NCI-H460 (cell line): ENCODE measurements at regions not wholly inside any gene's neighbourhood (a gene's known extent, or its start where the extent isn't known, plus 50 kb on each side); places are given as distances from the start of the nearest gene placed in this dataset.
A peak's percentile ranks its signal among the peaks of the same experiment; 100 is the strongest.
"Not testable (repeated sequence)": the region's sequence is repeated elsewhere in the genome, so short reads cannot be mapped to it uniquely, and the experiment has no call there.

ENCODE experiments used
- DNase-seq: peaks from one replicate; pipeline ENCODE4 v3.0.0-alpha.2; 2016; ENCODE audit warnings: low read depth; ENCODE audit errors: extremely low read depth

DNA sequence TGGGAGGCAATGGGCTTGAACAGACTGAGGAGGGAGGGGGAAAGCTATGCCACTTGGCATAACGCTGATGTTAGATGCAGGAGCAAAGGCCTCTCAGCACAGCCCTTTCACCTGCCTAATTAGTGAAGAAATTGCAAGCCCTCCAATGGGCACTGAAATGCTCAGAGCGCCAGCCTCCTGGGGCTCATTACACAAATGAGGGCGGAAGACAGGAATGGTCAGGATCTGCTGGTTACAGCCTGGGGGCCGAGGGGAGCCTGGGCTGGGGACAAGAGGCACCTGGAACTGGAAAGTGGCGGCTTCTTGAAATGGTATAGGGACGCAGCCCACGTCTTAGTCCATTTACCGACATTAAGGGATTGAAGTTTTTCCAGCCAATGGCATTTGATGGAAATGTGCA lies 50.2 kb upstream of the PLET1 start:
- DNase-seq = no peak

DNA sequence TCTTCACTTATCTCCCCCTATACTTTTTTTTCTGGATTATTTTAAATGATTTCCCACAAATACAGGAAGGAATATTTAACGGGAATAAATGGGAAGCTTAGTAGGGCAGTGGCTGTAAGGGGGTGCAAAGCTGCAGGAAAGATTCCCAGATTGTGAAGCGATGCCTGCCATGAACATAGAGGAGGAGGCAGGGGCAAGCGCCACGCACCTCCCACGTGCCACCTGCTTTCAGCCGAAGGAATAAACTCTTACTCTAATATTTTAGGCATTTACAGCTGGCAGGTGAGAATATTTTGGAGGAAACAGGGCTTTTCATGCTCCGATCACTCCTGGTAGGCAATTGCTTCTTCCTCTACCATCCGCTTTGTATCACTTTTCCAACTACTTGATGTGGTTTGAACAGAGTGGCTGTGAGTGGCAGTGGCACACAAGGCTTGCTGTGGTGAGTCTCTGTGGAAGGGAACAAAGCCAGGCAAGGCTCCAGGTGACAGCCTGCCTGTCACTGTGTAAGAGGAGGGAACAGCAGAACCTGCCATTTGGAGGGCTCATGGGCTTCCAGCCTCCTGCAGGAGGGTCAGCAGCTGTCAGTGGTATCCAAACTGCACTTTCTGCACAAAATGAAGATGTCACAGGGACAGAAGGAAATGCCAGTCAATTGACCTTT lies 54.5 kb upstream of the PLET1 start:
- DNase-seq = no peak

DNA sequence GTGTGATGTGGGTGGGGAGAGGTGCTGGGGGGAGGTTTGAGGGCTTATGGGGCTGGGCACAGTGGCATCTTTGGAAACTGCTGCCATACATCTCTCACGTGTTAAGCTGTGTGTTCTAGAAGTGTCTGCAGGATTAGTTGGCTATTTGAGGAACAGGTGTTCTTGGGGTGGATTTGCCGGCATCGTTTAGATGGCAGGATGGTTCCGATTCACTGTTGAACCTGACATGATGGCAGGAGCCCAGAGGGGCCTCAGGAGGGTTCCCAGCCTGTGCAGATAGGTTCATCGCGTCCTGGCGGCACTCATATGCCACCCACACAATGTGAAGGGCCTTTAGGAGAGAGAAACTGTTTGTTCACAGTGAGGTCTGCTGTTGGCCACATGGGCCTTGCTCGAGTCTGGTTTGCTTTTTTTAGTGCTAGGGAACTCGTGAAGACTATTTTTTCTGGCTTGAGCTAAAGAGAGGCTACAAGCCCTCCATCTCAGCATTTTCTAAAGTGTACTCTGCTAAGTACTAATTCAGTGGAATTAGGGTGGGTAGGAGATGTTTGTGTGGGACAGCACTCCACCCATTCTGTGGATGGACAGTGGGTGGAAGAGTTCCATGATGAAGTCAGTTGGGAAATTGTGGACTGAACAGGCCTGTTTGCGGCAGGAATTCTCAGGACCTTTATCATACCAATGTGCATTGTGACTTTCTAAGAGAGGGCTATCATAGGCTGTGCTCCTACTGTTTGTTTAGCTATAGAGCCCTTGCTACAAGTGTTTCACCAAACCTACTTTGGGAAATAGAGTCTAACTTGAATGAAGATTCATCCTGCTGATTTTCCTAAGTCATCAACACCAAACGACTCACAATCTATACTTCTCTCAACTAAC lies 55.4 kb upstream of the PLET1 start:
- DNase-seq = no peak

DNA sequence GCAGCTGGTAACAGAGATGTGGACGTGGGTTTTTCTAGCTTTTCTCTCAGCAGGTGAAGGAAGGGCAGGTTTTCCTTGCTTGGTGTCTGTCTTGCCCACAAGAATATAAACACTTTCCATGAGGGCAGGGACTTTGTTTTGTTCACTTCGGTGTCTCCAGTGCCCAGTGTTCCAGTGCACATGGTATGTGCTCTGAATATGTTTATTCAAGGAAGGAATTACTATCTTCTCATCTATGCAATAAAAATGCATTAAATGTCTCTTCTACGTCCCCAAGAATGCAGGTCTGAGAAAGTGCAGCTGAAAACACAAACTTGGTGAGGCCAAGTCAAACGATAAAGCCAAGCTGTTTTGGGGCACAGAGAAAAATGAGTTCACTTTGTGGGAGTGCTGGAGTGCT lies 56.3 kb upstream of the PLET1 start:
- no peak for DNase-seq

DNA sequence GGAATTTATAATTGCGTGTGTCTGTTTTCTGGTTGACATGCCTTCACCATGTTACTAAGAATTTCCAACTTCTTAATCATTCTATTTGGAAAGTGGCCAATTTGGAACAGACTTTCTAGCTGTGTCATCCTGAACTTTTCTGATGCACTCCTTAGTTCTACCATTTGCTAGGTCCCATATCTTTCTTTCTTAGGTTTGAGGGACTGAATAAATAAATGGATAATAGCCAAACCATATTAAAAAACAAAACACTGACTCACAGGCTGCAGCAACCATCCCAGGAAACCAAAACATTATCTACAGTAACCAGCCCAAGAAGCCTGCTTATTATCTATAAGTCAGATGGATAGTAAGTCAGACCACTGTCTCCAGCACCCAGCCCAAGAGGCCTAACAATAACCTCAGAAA lies 57.5 kb upstream of the PLET1 start:
- DNase-seq = peak; percentile 75

DNA sequence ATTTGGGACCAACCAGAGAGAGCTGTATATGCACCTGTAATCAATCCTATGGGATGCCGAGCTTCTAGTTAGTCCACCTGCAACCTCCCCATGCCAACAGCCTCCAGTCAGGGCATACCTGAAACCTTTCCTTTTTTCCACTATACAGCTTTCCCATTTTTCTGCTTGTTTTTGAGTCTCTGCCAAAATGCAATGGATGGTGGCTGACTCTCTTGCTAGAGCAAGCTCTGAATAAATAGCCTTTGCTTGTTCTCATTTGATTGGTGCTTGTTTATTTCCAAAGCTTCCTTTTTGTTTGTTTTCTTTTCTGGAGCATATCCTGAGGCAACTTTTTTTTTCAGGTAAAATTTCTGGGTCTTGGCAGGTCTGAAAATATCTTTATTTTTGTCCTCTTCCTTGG lies 58.0 kb upstream of the PLET1 start:
- no peak for DNase-seq

DNA sequence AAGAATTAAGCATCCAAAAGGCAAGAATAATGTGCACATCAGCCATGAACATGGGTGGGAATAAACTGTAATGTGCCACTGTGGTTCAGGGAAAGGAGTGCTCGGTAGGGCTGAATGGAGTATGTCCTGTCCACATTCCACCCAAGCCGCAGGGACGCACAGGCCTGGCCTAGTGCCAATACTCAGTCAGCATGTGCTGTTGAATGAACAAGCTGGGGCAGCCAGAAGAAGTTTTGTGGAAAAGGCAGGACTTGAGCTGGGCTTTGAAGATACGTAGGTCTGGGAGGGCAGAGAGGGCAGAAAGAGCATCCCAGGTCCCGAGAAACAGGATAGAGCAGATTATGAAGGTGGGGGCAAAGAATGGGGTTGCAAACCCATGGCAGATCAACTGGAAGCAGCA lies 60.0 kb upstream of the PLET1 start:
- DNase-seq = peak; percentile 21

DNA sequence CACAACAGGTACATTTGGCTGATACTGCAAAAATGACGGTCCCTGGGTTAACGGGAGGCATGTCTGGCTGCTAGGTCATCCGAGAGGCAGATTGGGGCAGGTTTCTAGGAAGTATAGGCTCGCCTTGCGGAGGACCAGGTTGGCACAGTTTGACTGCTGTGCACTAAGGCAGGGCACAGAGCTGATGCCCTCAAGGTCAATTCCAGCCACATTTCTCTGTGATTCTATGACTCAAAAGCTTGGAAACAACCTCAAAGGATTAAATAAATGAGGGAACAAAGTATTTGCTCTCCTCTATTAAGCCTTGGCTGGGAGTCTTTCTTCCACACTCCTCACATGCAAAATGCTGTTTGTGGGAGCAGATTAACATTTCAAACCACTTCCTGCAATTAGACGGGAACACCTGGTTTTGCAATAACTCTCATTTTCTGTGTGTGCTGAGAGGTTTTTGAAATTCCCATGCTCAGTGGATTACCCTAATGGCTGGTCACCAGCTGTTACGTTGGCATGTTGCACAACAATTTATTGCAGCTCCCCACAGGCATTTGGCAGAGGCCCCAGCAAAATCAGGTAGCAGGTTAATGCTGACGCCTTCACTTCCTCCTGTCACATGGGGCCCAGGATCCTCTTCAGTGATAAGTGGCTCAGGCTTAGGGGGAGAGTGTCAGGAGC lies 61.0 kb upstream of the PLET1 start:
- peak; percentile 41 for DNase-seq

DNA sequence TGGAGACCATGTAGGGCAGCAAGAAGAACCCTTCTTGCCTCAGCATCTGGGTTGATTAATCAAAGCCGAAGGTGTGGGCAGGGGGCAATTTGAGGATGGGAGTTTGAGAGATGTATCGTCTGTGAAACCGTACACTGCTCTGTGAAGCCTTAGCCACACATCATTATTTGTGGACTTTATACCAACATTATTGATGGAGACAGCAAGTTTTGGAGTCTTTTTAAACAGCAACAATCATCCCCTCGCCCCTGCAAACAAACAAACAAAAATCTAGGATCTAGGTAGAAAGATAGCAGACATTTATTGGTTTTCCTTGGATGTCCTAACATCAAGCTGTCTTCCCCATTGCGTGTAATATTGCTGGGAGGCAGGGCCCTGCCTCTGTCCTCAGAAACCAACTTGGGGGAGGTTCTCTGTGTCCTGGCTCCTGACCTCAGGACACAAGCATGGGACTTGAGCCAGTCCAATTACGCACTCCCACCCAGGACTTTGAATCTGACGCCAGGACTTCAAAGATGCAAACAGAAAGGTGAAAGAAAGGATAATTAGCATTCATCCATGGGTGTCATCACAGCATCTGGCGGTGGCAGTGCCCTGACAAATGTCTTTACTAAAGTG lies 61.6 kb upstream of the PLET1 start:
- DNase-seq = no peak

DNA sequence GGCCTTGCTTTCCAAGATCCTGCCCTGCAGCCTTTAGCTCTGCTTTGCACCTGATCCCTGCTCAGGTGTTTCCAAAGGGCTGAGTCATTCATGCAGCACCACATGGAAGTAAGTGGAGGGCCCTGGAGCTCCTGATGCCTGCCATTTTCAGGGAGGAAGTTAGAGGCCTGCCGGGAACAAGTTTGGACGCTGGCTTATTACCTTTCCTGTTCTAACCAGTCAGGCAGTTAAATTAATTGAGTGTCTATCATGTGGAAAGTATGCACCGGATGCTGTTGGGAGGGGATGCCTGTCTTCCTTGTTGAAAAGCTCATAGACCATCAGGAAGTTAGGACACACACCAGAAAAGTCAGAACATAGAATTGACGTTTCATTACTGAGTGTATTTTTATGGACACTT lies 73.7 kb upstream of the PLET1 start:
- no peak for DNase-seq

DNA sequence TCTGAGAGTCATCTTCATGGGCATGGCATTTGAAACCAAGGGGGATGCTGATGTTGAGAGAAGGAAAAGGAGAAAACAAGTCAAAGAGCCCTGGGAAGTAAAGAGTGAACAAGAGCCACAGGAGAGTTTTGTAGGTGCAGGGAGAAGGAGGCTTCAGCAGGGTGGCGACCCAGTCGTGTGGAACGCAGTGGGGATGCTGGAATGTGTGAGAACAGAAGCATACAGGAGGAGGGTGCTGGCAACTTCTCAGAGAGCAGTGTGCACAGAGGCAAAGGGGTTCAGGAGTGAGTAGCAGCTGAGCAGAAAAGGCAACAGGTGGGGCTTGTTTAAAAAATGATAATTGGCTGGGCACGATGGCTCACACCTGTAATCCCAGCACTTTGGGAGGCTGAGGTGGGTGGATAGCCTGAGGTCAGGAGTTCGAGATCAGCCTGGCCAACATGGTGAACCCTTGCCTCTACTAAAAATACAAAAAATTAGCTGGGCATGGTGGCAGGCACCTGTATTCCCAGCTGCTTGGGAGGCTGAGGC lies 75.8 kb upstream of the PLET1 start:
- DNase-seq = no peak

DNA sequence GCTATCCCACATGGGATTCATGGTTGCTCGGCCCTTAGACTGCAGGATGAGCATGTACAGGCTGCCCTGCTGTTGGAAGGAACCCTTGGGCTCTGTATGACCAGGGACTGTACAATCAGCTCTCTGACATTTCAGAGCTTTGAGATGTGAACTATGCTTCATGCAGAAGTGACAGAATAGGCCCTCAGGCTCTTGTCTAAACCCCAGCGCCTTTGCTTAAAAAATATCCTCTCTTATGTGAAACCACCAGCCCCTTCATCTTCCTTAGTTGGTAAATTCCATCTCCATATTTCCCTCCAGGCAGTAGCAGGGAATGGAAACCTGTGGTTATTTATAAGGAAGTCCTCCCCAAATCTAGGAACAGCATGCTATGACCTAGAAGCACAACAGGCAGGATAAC lies 78.9 kb upstream of the PLET1 start:
- no peak for DNase-seq

DNA sequence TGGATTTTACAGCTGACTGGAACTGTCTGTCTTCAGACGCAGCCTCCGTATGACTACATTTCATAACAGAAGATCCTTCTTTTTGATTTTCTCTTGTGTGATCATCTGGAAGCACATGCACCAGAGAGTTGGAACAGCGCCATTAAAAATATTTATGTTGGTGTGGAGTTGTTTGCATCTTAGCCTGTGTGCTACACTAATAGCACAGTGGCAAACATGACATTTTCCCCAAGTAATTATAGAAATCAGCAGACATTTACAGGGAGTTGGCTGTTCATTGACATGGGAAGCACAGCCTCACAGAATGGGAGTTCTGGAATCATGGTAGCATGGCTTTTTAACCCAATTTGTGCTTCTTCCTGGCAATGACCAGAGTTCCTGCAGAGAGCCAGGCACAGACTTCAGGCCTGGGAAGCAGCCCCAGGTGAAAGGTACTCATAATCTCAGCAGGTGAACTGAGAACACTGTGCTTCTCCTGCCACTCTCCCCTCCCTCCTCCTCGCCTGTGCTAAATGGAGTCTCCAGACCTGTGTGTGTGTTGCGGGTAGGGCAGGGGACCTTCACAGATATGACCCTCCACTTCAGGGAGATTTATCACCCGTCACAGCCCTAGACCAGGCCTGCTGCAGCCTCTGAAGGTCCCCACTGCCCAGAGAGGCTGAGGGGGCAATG lies 82.8 kb upstream of the PLET1 start:
- peak; percentile 51 for DNase-seq

DNA sequence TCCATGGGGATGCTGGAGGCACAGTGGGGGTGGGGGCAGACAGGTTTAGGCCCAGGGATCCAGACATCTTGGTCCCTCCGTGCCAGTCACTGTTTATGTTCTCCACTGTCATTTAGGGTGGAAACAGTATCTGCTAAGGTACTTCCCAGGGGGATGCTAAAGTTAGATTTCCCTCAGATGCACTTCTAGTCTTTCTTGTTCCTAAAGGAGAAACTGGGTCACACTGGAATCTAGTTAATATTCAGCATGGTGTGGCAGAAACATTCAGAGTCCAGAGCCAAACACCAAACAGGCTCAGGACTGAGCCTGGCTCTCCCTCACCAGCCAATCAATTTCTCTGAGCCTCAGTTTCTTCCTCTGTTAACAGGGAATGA lies 83.4 kb upstream of the PLET1 start:
- no peak for DNase-seq

DNA sequence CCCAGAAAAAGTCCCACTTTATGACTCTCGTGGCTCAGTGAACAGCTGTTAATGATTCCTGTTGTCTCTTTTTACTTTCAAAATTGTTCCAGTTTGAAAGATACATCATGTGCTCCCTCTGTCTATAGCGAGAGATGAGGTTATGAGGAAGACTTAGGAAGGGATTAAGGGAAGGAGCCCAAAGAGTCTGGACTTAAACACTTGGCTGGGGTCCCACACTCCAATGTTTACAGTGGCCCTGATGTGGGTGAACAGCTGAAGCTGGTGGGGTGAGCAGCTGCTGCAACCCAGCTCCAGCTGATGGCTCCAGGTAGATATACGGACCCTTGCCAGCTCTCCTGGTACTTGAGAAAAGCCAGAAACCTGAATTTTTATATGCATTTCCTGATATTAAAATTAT lies 84.5 kb upstream of the PLET1 start:
- no peak for DNase-seq

DNA sequence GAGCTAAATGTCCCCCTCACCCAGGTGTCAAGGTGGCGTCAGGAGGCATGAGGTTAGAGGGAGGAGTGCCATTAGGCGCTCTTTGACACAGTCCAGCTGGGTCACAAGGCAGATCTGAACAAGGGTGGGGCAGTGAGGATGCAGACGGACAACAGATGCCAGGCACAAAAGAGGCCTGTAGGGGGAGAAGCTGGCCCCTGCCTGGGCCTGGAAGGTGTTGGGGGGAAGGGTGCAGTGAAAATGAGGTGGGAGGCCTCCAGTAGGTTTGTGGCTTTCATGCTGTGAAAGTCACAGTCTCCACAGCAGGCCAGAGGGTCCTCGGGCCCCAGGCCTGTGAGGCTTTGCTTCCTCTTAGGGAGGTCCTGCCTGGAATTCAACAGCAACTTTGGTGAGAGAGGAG lies 85.0 kb upstream of the PLET1 start:
- no peak for DNase-seq

DNA sequence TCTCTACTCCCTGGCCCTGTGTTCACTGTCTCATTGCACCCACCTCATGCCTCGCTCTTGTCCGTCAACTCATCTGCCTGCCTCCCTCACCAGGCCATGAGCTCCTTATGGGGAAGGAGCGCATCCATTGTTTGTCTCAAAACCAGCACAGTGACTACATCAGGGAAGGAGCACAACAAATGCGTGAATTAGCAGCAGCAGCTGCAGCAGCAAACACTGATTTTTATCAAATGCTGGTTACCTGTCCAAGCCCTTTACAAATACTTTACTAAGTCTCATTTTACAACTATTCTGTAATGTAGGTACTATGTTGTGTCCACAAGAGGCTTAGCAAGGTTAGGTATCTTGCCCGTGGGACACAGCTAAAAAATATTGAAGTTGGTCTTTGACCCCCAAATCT lies 85.9 kb upstream of the PLET1 start:
- DNase-seq = no peak

DNA sequence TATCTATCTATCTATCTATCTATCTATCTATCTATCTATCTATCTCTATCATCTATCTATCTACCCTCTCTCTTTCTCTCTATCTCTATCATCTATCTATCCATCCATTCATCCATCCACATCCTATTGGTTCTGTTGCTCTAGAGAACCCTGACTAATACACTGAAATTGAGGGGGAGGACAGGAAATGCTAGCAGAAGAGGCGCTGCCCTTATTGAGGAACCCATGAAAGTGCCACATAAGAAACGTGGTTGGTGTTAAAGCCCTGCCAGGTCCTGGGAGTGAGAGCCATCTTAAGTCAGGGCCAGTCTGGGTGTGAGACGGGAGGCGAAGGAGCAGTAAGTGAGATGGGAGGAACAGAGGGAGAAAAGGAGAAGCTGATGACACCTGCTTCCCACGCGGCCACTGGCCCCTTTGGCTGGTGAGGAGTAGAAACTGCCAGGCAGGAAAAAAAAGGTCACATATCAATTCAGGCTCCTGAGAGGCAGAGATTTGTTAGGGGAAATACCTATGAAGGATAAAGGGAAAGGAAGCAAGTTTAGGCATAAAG lies 87.9 kb upstream of the PLET1 start:
- DNase-seq = no peak

DNA sequence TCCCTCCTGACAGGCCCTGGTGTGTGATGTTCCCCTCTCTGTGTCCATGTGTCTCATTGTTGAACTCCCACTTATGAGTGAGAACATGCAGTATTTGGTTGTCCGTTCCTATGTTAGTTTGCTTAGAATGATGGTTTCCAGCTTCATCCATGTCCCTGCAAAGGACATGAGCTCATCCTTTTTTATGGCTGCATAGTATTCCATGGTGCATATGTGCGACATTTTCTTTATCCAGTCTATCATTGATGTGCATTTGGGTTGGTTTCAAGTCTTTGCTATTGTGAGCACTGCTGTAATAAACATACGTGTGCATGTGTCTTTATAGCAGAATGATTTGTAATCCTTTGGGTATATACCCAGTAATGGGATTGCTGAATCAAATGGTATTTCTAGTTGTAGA lies 90.8 kb upstream of the PLET1 start:
- not testable (repeated sequence) for DNase-seq

DNA sequence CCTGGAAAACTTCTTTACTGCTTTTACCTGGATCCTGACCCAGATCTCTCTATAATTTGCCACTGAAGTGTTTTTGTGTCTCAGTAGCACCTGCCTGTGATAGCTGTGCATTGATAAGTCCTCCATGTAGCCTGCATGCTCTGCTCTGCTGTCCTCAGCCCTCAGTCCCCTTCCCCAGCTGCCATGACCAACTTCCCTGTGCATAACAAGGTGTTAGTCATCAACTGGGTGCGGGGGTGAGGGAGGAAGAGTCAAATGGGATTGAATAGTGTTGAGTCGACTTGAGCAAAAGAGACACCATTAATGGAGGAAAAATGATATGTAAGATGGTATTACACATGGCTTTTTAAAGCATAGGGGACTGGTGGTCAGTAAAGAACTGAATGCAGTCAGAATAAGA lies 92.2 kb upstream of the PLET1 start:
- DNase-seq = no peak
